Keratinocyte (primary cell): ENCODE measurements at regions not wholly inside any gene's neighbourhood (a gene's known extent, or its start where the extent isn't known, plus 50 kb on each side); places are given as distances from the start of the nearest gene placed in this dataset.

ENCODE experiments used
- DNase-seq: peaks from one replicate; pipeline ENCODE4 v3.0.0-alpha.2; 2011; ENCODE audit warnings: low read depth, missing footprints, low spot score
- FAIRE-seq: peaks from 2 replicates; lab custom pipeline; 2011; peaks lifted over from hg19 to GRCh38; lab: Jason Lieb, UNC
- H2AFZ ChIP-seq: 2 replicates; pipeline ENCODE4 v1.6.0; 2012; ENCODE audit warnings: low read length, control low read depth, inconsistent platforms; ENCODE audit not compliant: control insufficient read depth
- H3K27ac ChIP-seq: 2 replicates; pipeline ENCODE4 v1.5.1; 2011; ENCODE audit warnings: low read length; ENCODE audit not compliant: control insufficient read depth, insufficient read depth
- H3K27me3 ChIP-seq: 3 replicates; pipeline ENCODE4 v1.6.0; 2011; ENCODE audit warnings: low read length; ENCODE audit not compliant: control insufficient read depth, insufficient read depth; ENCODE audit errors: extremely low read depth
- H3K36me3 ChIP-seq, 2 experiments: 2 replicates in 1 of 2; 3 replicates in 1 of 2; pipeline ENCODE4 v1.5.1; 2011; ENCODE audit warnings: low read length in 2 of 2, mild to moderate bottlenecking in 1 of 2; ENCODE audit not compliant: control insufficient read depth in 2 of 2, insufficient read depth in 2 of 2; ENCODE audit errors: extremely low read depth in 1 of 2
- H3K4me1 ChIP-seq: 3 replicates; pipeline ENCODE4 v1.5.1; 2011; ENCODE audit warnings: low read length; ENCODE audit not compliant: control insufficient read depth, insufficient read depth; ENCODE audit errors: extremely low read depth
- H3K4me2 ChIP-seq: 3 replicates; pipeline ENCODE4 v1.6.0; 2011; ENCODE audit warnings: low read depth, low read length; ENCODE audit not compliant: control insufficient read depth, insufficient read depth; ENCODE audit errors: extremely low read depth
- H3K4me3 ChIP-seq, 3 experiments: fragments of 200-600 bp in 1 of 3; sonication (generic) in 1 of 3; 2 replicates in 2 of 3; 3 replicates in 1 of 3; pipeline ENCODE4 v1.5.1; 2011 to 2016; ENCODE audit warnings: low read length in 3 of 3, mild to moderate bottlenecking in 3 of 3, control low read depth in 2 of 3, inconsistent platforms in 1 of 3, low read depth in 1 of 3, mixed read lengths in 1 of 3, mixed run types in 1 of 3, moderate library complexity in 1 of 3; ENCODE audit not compliant: control insufficient read depth in 2 of 3, insufficient read depth in 2 of 3; ENCODE audit errors: extremely low read depth in 1 of 3
- H3K79me2 ChIP-seq: 2 replicates; pipeline ENCODE4 v1.6.0; 2012; ENCODE audit warnings: low read length; ENCODE audit not compliant: control insufficient read depth, insufficient read depth
- H3K9ac ChIP-seq: 3 replicates; pipeline ENCODE4 v1.6.0; 2011; ENCODE audit warnings: low read length; ENCODE audit not compliant: control insufficient read depth, insufficient read depth; ENCODE audit errors: extremely low read depth
- H3K9me1 ChIP-seq: 3 replicates; pipeline ENCODE4 v1.6.0; 2011; ENCODE audit warnings: low read length; ENCODE audit not compliant: control insufficient read depth, insufficient read depth; ENCODE audit errors: extremely low read depth
- H3K9me3 ChIP-seq: 2 replicates; pipeline ENCODE4 v1.5.1; 2012; ENCODE audit warnings: low read depth, low read length; ENCODE audit not compliant: control insufficient read depth
- H4K20me1 ChIP-seq: 3 replicates; pipeline ENCODE4 v1.6.0; 2011; ENCODE audit warnings: low read length; ENCODE audit not compliant: control insufficient read depth, insufficient read depth; ENCODE audit errors: extremely low read depth
- CTCF ChIP-seq, 3 experiments: IDR thresholded peaks in 1 of 3; conservative IDR thresholded peaks in 1 of 3; optimal IDR thresholded peaks in 1 of 3; 2 replicates in 2 of 3; 3 replicates in 1 of 3; pipeline versions ENCODE3 to v1.5.1; 2011; ENCODE audit warnings: low read length in 3 of 3, mild to moderate bottlenecking in 3 of 3, moderate library complexity in 2 of 3, control low read depth in 1 of 3, inconsistent platforms in 1 of 3; ENCODE audit not compliant: insufficient read depth in 2 of 3; ENCODE audit errors: extremely low read depth in 1 of 3
- EZH2 ChIP-seq: IDR thresholded peaks from one replicate; pipeline ENCODE4 v1.6.1; 2012; ENCODE audit warnings: inconsistent platforms, mild to moderate bottlenecking, low read length, moderate library complexity
- dilution Hi-C: fragments of 300-500 bp; cut with MboI; formaldehyde crosslinking; loops from one replicate; pipeline ENCODE4 v1.7.0; 2020; ENCODE audit warnings: low sequenced_read_pairs; ENCODE audit not compliant: extremely low pct_ligation_motif_present

DNA sequence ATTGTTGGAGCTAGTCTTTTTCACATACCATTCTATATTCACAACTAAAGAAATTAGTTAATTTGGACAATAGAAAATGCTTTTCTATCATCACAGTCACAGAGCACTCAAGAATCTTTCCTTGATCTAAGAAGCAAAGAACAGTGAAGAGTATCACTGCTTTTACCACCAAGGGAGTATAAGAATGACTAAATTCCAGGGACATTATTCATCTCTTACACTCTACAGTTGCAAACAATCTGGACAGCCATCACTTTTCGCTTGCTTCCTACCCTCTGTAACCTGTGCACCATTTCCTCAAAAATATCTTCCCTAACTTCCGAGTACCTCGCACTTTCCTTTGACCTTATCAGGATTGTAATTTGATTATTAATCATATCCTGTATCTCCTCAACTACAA, 359.5 kb upstream of the TMCO5A start:
- Histone ChIP-seq H3K36me3 (no peaks in the 10 kb centered on the region), H3K79me2 (no peaks in the 10 kb centered on the region), H3K9me1 (no peaks in the 10 kb centered on the region), H3K4me1 (no peaks in the 10 kb centered on the region), H3K9ac (no peak overlapping the region), H3K4me2 (no peak overlapping the region), H3K27ac (no peak overlapping the region), H3K4me3 (no peak overlapping the region), H4K20me1 (no peaks in the 10 kb centered on the region), H3K27me3 (no peaks in the 10 kb centered on the region), H2AFZ (no peak overlapping the region), H3K9me3 (no peaks in the 10 kb centered on the region)
- no peak for DNase-seq
- dilution Hi-C loops: no loop called here
- no peak for TF ChIP-seq CTCF (optimal IDR thresholded peaks at IDR 0.05 in 1 of 3, IDR thresholded peaks at IDR 0.05 in 1 of 3, conservative IDR thresholded peaks at IDR 0.05 in 1 of 3; ENCODE audit: extremely low read depth in 1 of 3, insufficient read depth in 2 of 3, low read length in 3 of 3)
- no peak for TF ChIP-seq EZH2
- no peak for FAIRE-seq

- Histone ChIP-seq H3K36me3 (no peaks in the 10 kb centered on the region), H3K9me3 (no peaks in the 10 kb centered on the region), H3K4me1 (no peaks in the 10 kb centered on the region), H4K20me1 (no peaks in the 10 kb centered on the region), H3K9me1 (no peaks in the 10 kb centered on the region), H3K79me2 (no peaks in the 10 kb centered on the region), H3K4me3 (no peak overlapping the region), H3K27me3 (no peaks in the 10 kb centered on the region), H3K4me2 (no peak overlapping the region), H3K27ac (no peak overlapping the region), H2AFZ (no peak overlapping the region), H3K9ac (no peak overlapping the region)
- no peak for DNase-seq
- FAIRE-seq: no peak
- TF ChIP-seq CTCF (optimal IDR thresholded peaks at IDR 0.05 in 1 of 3, IDR thresholded peaks at IDR 0.05 in 1 of 3, conservative IDR thresholded peaks at IDR 0.05 in 1 of 3; ENCODE audit: extremely low read depth in 1 of 3, insufficient read depth in 2 of 3, low read length in 3 of 3) (no peak), EZH2 (no peak)
- dilution Hi-C loops: no loop called here
Measured at GRCh38 chr15:37576952-37577351, 357.5 kb upstream of the TMCO5A start.
